ENCODE measurements at regions not wholly inside any gene's neighbourhood (a gene's known extent, or its start where the extent isn't known, plus 50 kb on each side); places are given as distances from the start of the nearest gene placed in this dataset.

DNA sequence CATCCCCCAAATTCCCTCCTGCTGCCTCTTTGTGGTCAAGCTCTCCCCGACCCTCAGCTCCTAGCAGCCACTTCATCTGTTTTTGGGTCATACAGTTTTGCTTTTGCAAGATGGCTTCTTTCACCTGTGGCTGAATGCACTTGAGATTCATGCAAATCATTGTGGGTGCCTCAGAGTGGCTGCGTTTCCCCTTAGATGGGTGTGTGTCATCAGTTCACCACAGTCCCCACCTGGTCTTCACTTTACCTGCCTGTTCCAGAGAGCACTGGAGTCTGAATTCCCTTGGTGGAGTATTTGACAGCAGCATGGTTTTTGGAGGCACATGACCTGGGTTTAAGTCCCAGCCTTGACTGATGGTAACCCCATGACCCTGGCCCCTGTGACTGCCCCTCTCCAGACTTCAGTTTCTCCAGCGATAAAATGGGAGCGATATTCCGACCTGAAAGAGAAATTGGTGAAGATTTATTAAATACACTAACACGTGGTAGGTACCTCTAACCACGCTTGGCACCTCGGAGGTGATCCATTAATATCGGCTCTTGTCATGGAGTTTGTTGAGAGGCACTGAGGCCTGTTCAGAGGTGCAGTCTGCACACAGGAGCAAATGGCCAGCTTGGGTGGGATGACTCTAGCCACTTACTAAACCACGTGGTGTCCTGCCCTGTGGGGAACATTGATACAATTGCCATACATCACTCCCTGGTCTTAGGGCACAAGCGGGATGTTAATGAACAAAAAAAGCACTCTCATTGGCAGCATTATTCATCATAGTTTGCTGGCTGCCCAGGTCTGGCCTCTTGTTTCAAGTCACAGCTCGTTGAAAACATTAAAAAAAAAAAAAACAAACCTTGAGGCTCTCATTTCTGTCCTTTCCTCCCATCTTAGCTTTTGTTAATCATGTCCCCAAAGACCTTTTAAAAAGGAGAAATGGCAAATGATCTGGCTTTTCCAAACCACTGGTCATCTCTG, 167.2 kb upstream of the KCNG1 start:
- no peak for DNase-seq
- in situ Hi-C loops (cut with HindIII; ENCODE audit: low pct_ligation_motif_present, low sequenced_read_pairs) = no loop called here
- H3K36me3 ChIP-seq (replicated peaks) = no peaks in the 10 kb centered on the region
- H3K27me3 ChIP-seq (replicated peaks) = no peaks in the 10 kb centered on the region
- H3K4me3 ChIP-seq (ENCODE audit: low read depth, low read length) = no peak overlapping the region
- TF ChIP-seq, protein P1, sequence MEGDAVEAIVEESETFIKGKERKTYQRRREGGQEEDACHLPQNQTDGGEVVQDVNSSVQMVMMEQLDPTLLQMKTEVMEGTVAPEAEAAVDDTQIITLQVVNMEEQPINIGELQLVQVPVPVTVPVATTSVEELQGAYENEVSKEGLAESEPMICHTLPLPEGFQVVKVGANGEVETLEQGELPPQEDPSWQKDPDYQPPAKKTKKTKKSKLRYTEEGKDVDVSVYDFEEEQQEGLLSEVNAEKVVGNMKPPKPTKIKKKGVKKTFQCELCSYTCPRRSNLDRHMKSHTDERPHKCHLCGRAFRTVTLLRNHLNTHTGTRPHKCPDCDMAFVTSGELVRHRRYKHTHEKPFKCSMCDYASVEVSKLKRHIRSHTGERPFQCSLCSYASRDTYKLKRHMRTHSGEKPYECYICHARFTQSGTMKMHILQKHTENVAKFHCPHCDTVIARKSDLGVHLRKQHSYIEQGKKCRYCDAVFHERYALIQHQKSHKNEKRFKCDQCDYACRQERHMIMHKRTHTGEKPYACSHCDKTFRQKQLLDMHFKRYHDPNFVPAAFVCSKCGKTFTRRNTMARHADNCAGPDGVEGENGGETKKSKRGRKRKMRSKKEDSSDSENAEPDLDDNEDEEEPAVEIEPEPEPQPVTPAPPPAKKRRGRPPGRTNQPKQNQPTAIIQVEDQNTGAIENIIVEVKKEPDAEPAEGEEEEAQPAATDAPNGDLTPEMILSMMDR (IDR thresholded peaks at IDR 0.05; ENCODE audit: low read depth, low read length, missing control alignments) = no peak
- H3K27ac ChIP-seq = no peak overlapping the region

DNA sequence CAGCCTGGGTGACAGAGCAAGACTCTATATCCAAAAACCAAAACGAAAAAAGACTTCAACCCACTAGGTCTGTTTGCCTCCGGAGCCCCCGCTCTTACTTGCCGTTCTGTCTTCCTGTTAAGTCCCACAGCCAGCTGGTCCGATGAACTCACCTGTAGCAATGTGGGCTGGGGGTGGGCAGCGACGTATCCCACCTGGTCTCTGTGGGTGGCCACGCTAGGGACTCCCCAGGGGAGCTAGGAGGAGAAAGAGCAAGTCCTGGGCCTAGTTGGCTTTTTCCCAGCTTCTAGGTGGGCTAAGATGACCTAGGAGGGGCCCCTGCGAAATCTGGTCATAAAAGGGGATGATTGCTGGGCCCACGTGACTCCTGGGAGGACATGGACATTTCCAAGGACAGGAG, 166.0 kb upstream of the KCNG1 start:
- H3K36me3 ChIP-seq (replicated peaks) = no peaks in the 10 kb centered on the region
- no peak for DNase-seq

DNA sequence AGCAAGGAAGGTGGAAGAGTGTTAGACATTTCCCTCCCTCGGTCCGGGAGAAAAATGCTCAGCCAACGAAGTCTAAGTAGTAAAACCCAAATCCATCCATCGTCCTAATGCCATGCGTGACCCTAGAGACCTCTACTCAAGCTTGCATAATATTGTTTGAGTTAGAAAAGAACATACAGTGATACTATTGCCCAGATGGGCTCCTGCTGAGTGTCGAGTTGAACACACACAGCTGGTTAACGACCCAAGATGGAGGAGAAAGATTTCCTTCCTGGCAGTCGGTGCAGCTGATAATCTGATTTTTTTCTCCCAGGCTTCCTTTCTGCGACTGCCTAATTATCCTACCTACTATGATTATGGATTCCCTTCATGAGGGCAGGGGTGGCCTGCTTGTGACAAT, 164.4 kb upstream of the KCNG1 start:
- in situ Hi-C loops (cut with HindIII; ENCODE audit: low pct_ligation_motif_present, low sequenced_read_pairs) = no loop called here
- Histone ChIP-seq H3K4me3 (ENCODE audit: low read depth, low read length) (no peak overlapping the region), H3K27me3 (replicated peaks) (no peaks in the 10 kb centered on the region), H3K27ac (no peak overlapping the region), H3K36me3 (replicated peaks) (no peaks in the 10 kb centered on the region)
- TF ChIP-seq, protein P1 (IDR thresholded peaks at IDR 0.05; ENCODE audit: low read depth, low read length, missing control alignments) = no peak
- no peak for DNase-seq

More for the DNA sequence above, 166.0 kb upstream of the KCNG1 start:
- Histone ChIP-seq H3K4me3 (ENCODE audit: low read depth, low read length) (no peak overlapping the region), H3K27me3 (replicated peaks) (no peaks in the 10 kb centered on the region), H3K27ac (no peak overlapping the region)
- in situ Hi-C loops (cut with HindIII; ENCODE audit: low pct_ligation_motif_present, low sequenced_read_pairs) = no loop called here
- TF ChIP-seq, protein P1 (IDR thresholded peaks at IDR 0.05; ENCODE audit: low read depth, low read length, missing control alignments) = no peak

DNA sequence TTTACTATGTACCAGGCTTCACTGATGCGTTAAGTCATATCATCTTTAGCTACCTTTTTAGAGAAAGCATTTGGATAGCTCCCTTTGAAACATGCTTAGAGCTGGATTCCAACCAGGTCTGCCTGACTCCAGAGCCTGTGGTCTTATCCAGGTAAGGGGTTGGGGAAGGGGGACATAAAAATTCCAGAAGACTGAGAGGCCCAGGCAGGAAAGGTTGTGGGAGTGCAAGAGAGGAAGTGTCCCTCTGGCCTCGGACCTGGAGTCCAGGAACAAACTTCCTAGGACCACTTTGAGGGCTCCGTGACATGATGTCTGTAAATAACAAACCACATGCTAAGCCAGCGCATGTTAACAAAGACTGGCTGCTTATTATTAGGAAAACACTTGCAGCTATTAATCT, 163.0 kb upstream of the KCNG1 start:
- in situ Hi-C loops (cut with HindIII; ENCODE audit: low pct_ligation_motif_present, low sequenced_read_pairs) = no loop called here
- TF ChIP-seq, protein P1 (IDR thresholded peaks at IDR 0.05; ENCODE audit: low read depth, low read length, missing control alignments) = no peak
- H3K4me3 ChIP-seq (ENCODE audit: low read depth, low read length) = no peak overlapping the region
- H3K27ac ChIP-seq = no peak overlapping the region
- no peak for DNase-seq
- no peaks in the 10 kb centered on the region for H3K27me3 ChIP-seq (replicated peaks)
- H3K36me3 ChIP-seq (replicated peaks) = no peaks in the 10 kb centered on the region

DNA sequence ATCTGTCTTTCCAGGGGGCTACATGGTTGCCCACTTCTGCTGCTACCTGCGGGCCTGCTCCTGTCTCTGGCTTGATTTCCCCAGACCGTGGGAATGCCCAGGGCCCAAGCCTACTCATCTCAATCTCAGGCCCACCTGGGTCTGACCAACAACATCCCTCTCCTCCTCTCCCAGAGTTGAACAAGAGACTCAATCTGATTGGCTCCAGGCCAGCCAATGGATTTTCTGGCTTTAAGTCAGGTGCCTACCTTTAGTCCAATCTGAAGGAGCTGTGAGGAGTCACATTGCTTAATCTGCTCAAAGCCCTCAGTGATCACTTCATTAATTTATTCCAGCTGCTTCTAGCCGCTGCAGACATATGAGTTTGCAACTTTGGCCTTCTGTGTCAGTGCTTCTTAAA, 162.4 kb upstream of the KCNG1 start:
- in situ Hi-C loops (cut with HindIII; ENCODE audit: low pct_ligation_motif_present, low sequenced_read_pairs) = no loop called here
- Histone ChIP-seq H3K27ac (no peak overlapping the region), H3K27me3 (replicated peaks) (no peaks in the 10 kb centered on the region), H3K4me3 (ENCODE audit: low read depth, low read length) (no peak overlapping the region), H3K36me3 (replicated peaks) (no peaks in the 10 kb centered on the region)
- DNase-seq = no peak
- TF ChIP-seq, protein P1 (IDR thresholded peaks at IDR 0.05; ENCODE audit: low read depth, low read length, missing control alignments) = no peak
